ENCODE measurements at regions not wholly inside any gene's neighbourhood (a gene's known extent, or its start where the extent isn't known, plus 50 kb on each side); places are given as distances from the start of the nearest gene placed in this dataset.

GRCh38 chr16:82345318-82345717 lies 175.3 kb upstream of the MPHOSPH6 start:
- no peak for DNase-seq

GRCh38 chr16:82344157-82344556 lies 174.1 kb upstream of the MPHOSPH6 start:
- DNase-seq = no peak

DNA sequence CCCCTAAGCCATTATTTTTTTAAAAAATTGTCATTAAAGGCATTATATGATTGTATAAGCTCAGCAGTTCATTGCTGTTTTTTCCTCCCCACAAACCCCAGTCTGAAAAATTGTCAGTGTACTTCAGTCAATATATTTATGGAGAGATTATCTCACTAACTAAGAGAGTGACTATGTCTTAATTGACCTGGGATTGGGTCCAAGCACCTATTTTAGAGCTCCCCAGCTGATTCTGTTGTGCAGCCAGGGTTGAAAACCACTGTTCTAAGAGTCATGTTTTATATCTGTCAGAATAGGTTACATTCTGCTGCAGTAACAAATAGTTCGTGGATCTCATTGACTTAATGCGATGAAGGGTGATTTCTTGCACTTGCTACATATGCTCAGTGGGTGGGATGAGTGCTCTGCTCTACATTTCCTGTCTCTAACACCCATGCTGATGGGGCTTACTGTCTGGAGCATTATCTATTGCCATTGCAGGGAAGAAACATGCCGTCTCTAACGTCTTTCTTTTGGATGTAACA lies 171.2 kb upstream of the MPHOSPH6 start:
- no peak for DNase-seq

- no peak for DNase-seq
Measured at GRCh38 chr16:82340531-82340930, 170.5 kb upstream of the MPHOSPH6 start.

DNA sequence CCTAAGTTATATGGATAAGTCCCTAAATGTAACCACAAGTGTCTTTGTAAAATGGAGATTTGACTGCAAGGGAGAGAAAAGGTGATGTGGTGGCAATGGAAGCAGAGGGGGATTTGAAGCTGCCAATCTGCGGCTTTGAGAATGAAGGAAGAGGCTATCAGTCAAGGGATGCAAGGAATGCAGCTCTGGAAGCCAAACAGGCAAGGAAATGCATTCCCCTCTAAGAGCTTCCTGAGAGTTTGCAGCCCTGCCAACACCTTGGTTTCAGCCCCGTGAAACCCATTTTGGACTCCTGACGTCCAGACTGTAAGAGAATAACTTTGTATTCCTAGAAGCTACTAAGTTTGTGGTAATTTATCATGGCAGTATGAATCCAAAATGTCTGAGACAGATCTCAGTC lies 167.3 kb upstream of the MPHOSPH6 start:
- no peak for DNase-seq

DNA sequence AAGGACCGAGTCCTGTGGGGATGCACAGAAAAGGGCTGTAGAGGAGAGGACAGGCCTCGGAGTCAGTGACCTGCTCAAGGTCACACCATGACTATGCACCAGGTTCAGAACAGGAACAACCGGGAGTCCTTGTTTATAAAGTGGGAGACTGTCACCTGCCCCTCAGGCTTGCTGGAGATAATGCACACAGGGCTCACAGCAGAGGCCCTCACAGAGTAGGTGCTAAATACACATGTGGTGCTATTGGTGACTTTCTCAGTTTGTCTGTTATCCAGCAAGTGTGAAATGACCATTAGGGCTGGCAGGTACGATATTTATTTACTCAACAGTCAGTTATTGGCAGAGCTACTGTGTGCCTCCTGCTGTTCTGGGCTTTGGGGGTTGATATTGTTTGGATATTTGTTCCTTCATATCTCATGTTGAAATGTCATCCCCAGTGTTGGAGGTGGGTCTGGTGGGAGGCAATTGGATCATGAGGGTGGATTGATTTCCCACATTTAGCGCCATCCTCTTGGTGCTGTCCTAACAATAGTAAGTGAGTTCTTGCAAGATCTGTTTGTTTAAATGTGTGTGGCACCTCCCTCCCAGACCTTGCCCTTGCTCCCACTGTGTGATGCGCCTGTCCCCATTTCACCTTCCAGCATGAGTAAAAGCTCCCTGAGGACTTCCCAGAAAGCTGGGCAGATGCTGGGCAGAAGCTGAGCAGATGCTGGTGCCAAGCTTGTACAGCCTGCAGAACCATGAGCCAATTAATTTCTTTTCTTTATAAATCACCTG lies 162.1 kb upstream of the MPHOSPH6 start:
- DNase-seq = no peak

DNA sequence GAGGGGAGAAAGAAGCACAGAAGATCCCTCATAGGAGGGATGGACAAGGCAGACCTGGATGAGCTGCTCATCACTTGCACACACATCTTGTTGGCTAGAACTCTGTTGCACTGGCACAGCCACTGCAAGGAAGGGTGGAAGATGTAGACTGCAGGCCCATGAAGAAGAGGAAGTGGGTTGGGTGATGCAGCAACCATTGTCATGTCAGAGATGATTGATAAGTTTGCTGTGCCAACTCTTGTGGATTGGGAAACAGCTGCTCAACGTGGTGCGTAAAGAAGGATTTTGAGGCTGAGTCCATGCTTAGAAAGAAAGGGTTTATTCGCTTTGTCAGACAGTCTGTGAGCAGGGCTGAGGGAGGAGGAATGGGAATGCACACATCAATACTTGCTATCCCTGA lies 161.4 kb upstream of the MPHOSPH6 start:
- no peak for DNase-seq

DNA sequence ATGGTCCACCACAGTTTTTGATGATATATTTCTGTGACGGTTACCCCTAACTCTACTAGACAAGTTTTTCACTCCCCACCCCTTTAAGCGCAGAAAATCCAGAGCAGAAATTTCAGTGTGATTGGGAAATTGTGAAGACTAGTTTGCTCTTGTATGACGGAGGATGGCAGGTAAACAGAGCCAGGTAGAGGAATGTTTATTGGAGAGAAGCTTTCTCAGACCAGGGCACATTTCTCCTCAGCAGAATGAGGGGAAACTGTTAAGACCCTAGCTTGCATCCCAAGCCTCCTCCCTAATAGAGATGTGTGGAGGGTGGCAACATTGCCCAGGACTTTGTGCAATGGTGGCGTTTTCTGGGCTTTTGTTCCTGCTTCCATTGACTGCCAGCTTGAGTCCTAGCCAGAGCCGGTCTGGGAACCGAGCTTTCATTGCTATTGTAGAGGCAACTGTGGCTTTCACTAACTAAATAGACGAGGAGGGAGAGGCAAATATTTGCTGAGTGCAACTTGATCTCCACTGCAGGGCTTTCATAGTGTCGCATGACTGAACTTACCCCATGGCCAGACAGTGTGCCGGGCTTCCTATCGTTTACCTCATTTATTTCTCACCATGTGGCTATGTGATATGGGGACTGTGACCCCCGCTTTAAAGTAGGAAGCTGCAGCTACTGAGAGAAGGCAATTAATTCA lies 159.6 kb upstream of the MPHOSPH6 start:
- no peak for DNase-seq

- DNase-seq = no peak
Measured at GRCh38 chr16:82328881-82329469, 159.0 kb upstream of the MPHOSPH6 start.

- DNase-seq = no peak
Measured at GRCh38 chr16:82323171-82323570, 153.1 kb upstream of the MPHOSPH6 start.

- DNase-seq = no peak
Measured at GRCh38 chr16:82322177-82322576, 152.2 kb upstream of the MPHOSPH6 start.

DNA sequence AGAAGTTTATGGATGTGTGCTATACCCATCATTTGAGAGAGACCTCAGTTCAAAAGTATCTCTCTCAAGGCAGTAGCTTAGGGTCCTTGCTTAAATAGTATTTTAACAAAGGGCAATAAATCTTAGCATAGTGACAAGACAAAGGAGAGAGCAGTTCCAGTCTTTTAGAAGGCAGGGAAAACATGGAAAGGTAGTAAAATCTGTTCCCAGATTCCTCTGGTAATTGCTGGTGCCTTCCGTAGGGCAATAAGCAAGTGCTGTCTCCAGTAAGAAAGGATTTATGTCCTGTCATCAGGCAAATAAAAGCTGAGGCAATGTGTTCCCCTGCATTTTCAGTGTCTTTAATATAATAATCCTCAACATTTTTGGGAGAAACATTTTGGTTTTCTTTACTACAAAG lies 149.0 kb upstream of the MPHOSPH6 start:
- DNase-seq = no peak

DNA sequence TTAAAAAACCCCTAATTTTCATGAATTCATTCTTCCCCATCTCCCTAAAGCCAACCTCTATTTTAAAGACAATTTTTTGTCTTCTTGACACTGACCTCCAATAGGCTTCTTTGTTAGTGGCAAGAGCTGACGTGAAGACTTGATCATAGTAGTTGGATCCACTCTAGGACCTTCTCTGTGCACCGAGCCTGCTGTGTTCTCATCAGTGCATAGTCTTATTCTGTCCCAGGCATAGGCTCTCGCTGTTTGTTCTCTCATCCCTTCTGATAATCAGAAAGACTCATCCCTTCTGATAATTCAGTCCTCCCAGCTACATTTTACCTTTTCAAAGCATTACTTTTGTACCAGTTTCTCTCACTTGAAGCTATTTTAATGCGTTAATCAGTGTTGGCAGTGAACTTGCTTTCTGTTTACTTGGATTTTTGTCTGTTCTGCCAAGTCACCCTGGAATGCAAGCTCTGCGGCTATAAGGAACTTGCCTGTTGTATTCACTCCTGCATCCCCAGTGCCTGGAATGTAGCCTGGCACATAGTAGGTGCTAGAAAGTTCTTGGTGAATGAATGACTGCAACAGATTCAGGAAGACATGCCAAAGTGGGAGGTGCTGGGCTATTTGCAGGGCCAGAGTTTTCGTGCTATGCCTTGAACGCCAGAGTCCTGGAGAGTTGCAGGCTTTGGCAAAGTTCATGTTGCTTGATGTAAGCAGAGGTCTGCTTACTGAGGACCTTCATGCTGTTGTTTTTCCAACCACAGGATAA lies 147.6 kb upstream of the MPHOSPH6 start:
- no peak for DNase-seq

- no peak for DNase-seq
Measured at GRCh38 chr16:82313754-82314153, 143.7 kb upstream of the MPHOSPH6 start.

DNA sequence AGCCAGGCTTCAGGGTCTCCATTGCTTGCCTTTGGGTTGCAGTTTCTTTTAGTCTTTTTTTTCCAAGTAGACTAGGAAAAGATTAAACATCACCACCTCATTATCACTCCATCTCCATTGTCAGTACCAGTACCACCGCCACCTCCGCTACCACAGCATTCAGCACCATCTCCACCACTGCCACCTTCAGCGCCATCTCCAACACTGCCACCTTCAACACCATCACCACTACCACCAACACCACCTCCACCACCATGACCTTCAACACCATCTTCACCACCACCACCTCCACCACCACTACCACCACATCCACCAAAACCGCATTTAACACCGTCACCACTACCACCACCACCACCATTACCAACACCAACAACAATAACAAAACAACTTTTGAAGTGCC lies 141.5 kb upstream of the MPHOSPH6 start:
- DNase-seq = no peak

DNA sequence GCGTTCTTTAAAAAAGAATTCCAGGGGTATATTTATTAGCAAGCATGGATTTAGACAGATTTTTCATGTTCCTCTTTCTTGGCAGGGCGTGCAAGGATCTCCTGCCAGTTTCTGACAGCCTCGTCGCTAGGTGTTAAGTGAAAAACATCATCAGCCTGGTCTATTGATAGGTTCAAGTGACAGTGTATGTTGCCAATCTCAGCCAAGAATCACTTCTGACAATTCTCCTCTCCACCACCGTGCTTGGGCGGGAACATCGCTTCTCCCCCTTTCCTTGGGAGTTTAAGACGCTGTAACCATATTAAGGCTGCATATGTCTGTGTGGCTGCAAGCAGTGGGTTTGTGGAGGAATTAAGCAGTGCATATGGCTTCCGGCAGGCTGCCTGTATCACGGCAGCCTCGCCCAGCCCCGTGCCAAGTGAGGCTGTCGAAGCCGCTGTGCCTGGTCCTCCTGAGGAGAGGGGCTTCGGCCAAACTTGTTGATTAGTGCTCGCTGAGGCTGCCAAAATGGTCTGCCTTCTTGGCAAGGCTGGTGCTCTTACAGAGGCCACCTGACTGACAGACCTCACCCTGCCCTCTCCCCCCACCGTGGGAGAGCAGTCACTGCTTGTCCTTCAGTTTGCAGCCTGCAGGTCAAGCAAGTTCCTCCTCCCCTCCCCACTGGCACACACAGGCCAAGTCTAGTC lies 132.2 kb upstream of the MPHOSPH6 start:
- no peak for DNase-seq

DNA sequence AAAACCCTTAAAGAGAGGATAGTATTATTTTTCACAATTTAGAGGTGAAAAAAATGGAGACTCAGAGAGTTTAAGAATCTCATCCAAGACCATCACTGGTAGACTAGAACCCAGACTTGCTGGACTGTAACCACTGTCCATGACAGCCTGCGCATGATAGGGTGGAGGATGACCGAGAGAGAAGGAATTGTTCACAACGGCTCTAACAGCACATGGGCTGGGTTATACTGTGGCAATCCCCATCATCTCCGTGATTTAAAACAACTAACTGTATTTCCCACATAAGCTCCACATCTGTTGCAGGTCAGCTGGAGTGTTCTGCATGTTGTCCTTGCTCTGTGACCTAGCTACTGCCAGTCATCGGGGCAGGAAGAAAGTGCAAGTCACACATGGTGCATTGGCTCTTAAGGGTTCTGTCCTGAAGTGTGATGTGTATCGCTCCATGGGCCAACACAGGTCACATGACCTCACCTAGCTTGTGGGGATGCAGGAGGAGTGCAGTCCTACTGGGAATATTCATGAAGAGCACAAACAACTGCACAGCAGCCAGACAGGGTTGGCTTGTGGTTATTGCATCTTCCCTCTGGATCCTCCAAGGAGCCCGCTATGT lies 131.2 kb upstream of the MPHOSPH6 start:
- DNase-seq = no peak

GRCh38 chr16:82300374-82300951 lies 130.4 kb upstream of the MPHOSPH6 start:
- no peak for DNase-seq

- DNase-seq = no peak
Measured at GRCh38 chr16:82298472-82298871, 128.4 kb upstream of the MPHOSPH6 start.

- no peak for DNase-seq
Measured at GRCh38 chr16:82295290-82296201, 125.5 kb upstream of the MPHOSPH6 start.

DNA sequence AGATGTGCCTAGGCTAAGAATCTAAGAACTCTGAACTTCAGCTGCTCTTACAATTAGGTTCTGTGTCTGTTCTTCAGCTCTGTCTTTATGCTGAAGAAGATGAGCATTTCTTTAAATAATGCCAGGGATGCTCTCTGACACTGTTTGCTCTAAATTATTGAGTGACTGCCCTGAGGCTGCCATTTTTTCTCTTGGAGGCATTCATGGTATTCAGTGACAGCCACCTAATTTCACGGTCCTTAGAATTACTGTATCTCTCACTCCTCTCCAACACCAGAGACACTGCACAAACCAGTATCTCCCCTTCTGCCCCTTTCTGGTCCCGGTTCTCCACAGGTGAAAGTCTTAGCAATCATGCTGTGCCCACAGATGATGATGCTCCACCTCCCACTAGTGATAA lies 123.6 kb upstream of the MPHOSPH6 start:
- no peak for DNase-seq
